ENCODE measurements at regions not wholly inside any gene's neighbourhood (a gene's known extent, or its start where the extent isn't known, plus 50 kb on each side); places are given as distances from the start of the nearest gene placed in this dataset.

DNA sequence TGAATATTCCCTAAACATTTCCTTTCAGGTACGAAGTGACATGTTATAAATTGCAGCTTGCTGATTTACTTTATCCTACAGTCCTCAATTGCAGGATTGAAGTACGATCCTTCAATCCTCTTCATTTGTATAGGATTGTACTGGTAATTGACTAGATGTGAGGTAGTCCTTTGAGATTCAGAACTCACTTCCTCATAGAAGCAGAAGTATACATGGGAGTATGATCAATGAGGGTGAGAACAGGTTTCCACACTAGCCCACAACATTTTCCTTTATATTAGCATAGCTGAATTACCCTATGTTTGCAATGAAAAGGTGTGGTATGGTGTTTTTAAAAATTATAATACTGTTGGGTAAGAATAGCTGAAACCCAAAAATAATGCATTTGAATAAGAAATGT is 160.0 kb upstream of the UMPS start:
- TF ChIP-seq CTCF (IDR thresholded peaks at IDR 0.05; ENCODE audit: low read length), result no peak
- TF ChIP-seq EZH2 (IDR thresholded peaks at IDR 0.05; ENCODE audit: borderline replicate concordance, low read length), result no peak
